Renal pelvis (tissue), 1 donor: ENCODE measurements at regions not wholly inside any gene's neighbourhood (a gene's known extent, or its start where the extent isn't known, plus 50 kb on each side); places are given as distances from the start of the nearest gene placed in this dataset.

Experiments used
- DNase-seq: peaks from one replicate; pipeline ENCODE4 v3.0.0-alpha.2; 2013

GRCh38 chr10:78479467-78479866, 445.8 kb downstream of the RPS24 start:
- DNase-seq, result no peak

GRCh38 chr10:78481842-78482241, 448.2 kb downstream of the RPS24 start:
- DNase-seq, result no peak

- DNase-seq, result no peak
Measured at GRCh38 chr10:78483641-78484040, 450.0 kb downstream of the RPS24 start.

GRCh38 chr10:78489034-78489433, 455.4 kb downstream of the RPS24 start:
- no peak for DNase-seq

- DNase-seq, result no peak
Measured at GRCh38 chr10:78491812-78492211, 458.1 kb downstream of the RPS24 start.

- no peak for DNase-seq
Measured at GRCh38 chr10:78492424-78492823, 458.8 kb downstream of the RPS24 start.

GRCh38 chr10:78494179-78494578, 460.5 kb downstream of the RPS24 start:
- DNase-seq, result no peak

- DNase-seq, result no peak
Measured at GRCh38 chr10:78502210-78502936, 468.7 kb downstream of the RPS24 start.

- DNase-seq, result no peak
Measured at GRCh38 chr10:78504181-78504580, 470.5 kb downstream of the RPS24 start.

- DNase-seq, result no peak
Measured at GRCh38 chr10:78505657-78506056, 472.0 kb downstream of the RPS24 start.

- DNase-seq, result no peak
Measured at GRCh38 chr10:78506614-78507013, 473.0 kb downstream of the RPS24 start.

GRCh38 chr10:78507510-78508160, 474.0 kb downstream of the RPS24 start:
- DNase-seq, result no peak

GRCh38 chr10:78508955-78509748, 475.5 kb downstream of the RPS24 start:
- no peak for DNase-seq

- DNase-seq, result no peak
Measured at GRCh38 chr10:78510566-78511323, 477.1 kb downstream of the RPS24 start.

GRCh38 chr10:78511324-78512204, 477.9 kb downstream of the RPS24 start:
- no peak for DNase-seq

- no peak for DNase-seq
Measured at GRCh38 chr10:78512205-78512550, 478.5 kb downstream of the RPS24 start.

GRCh38 chr10:78513330-78513729, 479.7 kb downstream of the RPS24 start:
- no peak for DNase-seq

GRCh38 chr10:78513986-78514385, 480.3 kb downstream of the RPS24 start:
- no peak for DNase-seq

GRCh38 chr10:78514459-78514858, 480.8 kb downstream of the RPS24 start:
- DNase-seq, result no peak

- DNase-seq, result no peak
Measured at GRCh38 chr10:78515038-78515872, 481.6 kb downstream of the RPS24 start.

GRCh38 chr10:78515873-78516153, 482.1 kb downstream of the RPS24 start:
- no peak for DNase-seq
